Endothelial cell of umbilical vein (primary cell): ENCODE measurements at regions not wholly inside any gene's neighbourhood (a gene's known extent, or its start where the extent isn't known, plus 50 kb on each side); places are given as distances from the start of the nearest gene placed in this dataset.

Experiments
- BruUV-seq: library from RNA; stranded (reverse); fragments of 400-500 nt; replicated peaks from 2 replicates; lab custom pipeline; 2021; lab: Mats Ljungman, UMichigan
- CTCF ChIA-PET: fragments of 300-600, 350-600 bp; sonication (Branson Sonifier 250); formaldehyde crosslinking; loops from one replicate; lab custom pipeline; 2021; ENCODE audit warnings: antibody characterized with exemption, inconsistent platforms; lab: Charles Lee
- POLR2A ChIA-PET: fragments of 300-600, 350-600 bp; sonication (Branson Sonifier 250); formaldehyde crosslinking; loops from one replicate; lab custom pipeline; 2021; ENCODE audit warnings: antibody characterized with exemption, inconsistent platforms; lab: Charles Lee
- DNase-seq: peaks from one replicate; pipeline ENCODE4 v3.0.0-alpha.2; 2011; ENCODE audit warnings: low read depth, low spot score
- FAIRE-seq: peaks from 2 replicates; lab custom pipeline; 2011; peaks lifted over from hg19 to GRCh38; lab: Jason Lieb, UNC
- H2AFZ ChIP-seq: 2 replicates; pipeline ENCODE4 v1.6.0; 2012; ENCODE audit warnings: low read depth, low read length, control low read depth, inconsistent platforms
- H3K27ac ChIP-seq: 2 replicates; pipeline ENCODE4 v1.5.1; 2011; ENCODE audit warnings: low read depth, mild to moderate bottlenecking, control low read depth, low read length, moderate library complexity; ENCODE audit not compliant: insufficient read depth
- H3K27me3 ChIP-seq, 2 experiments: 2 replicates each; pipeline versions ENCODE4 v1.6.0 to v1.6.1; 2011; ENCODE audit warnings: low read length in 2 of 2, mixed read lengths in 1 of 2; ENCODE audit not compliant: control insufficient read depth in 2 of 2, insufficient read depth in 2 of 2
- H3K36me3 ChIP-seq, 2 experiments: 2 replicates in 1 of 2; 3 replicates in 1 of 2; pipeline ENCODE4 v1.5.1; 2011; ENCODE audit warnings: low read length in 2 of 2, mild to moderate bottlenecking in 1 of 2, moderate library complexity in 1 of 2; ENCODE audit not compliant: control insufficient read depth in 2 of 2, insufficient read depth in 2 of 2; ENCODE audit errors: extremely low read depth in 1 of 2
- H3K4me1 ChIP-seq: 3 replicates; pipeline ENCODE4 v1.5.1; 2011; ENCODE audit warnings: mild to moderate bottlenecking, low read length; ENCODE audit not compliant: control insufficient read depth, insufficient read depth; ENCODE audit errors: extremely low read depth
- H3K4me2 ChIP-seq: 2 replicates; pipeline ENCODE4 v1.6.1; 2011; ENCODE audit warnings: low read length, control low read depth, mixed read lengths; ENCODE audit not compliant: insufficient read depth
- H3K4me3 ChIP-seq, 3 experiments: fragments of 200-600 bp in 1 of 3; sonication (generic), shearing (Covaris generic) in 1 of 3; replicated peaks in 1 of 3; 2 replicates each; pipeline ENCODE4 v1.5.1; 2011 to 2016; ENCODE audit warnings: control low read depth in 3 of 3, low read length in 3 of 3, mild to moderate bottlenecking in 2 of 3, inconsistent platforms in 1 of 3, low read depth in 1 of 3, moderate library complexity in 1 of 3; ENCODE audit not compliant: insufficient read depth in 1 of 3
- H3K79me2 ChIP-seq: 2 replicates; pipeline ENCODE4 v1.6.0; 2012; ENCODE audit warnings: low read length, inconsistent platforms; ENCODE audit not compliant: control insufficient read depth, insufficient read depth
- H3K9ac ChIP-seq: replicated peaks from 2 replicates; pipeline ENCODE3; 2011; ENCODE audit warnings: low read length, control low read depth; ENCODE audit not compliant: insufficient read depth; ENCODE audit errors: extremely low read depth
- H3K9me1 ChIP-seq: replicated peaks from 3 replicates; pipeline ENCODE4 v1.6.0; 2011; ENCODE audit warnings: mild to moderate bottlenecking, low read length; ENCODE audit not compliant: control insufficient read depth, insufficient read depth; ENCODE audit errors: extremely low read depth
- H3K9me3 ChIP-seq: replicated peaks from 2 replicates; pipeline ENCODE4 v1.5.1; 2012; ENCODE audit warnings: low read length, inconsistent platforms; ENCODE audit not compliant: control insufficient read depth, insufficient read depth
- H4K20me1 ChIP-seq: replicated peaks from 2 replicates; pipeline ENCODE3; 2011; ENCODE audit warnings: mild to moderate bottlenecking, low read length; ENCODE audit not compliant: control insufficient read depth, insufficient read depth; ENCODE audit errors: extremely low read depth
- EZH2 ChIP-seq: IDR thresholded peaks from 2 replicates; pipeline ENCODE4 v1.6.1; 2012; ENCODE audit warnings: borderline replicate concordance, low read depth, mild to moderate bottlenecking, moderate library complexity, low read length, inconsistent platforms; ENCODE audit not compliant: severe bottlenecking
- FOS ChIP-seq: IDR thresholded peaks from 2 replicates; pipeline ENCODE4 v1.6.1; 2011; ENCODE audit warnings: mild to moderate bottlenecking, low read length, moderate library complexity, borderline replicate concordance; ENCODE audit not compliant: insufficient read depth
- GATA2 ChIP-seq: IDR thresholded peaks from 2 replicates; pipeline ENCODE4 v1.7.0; 2011; ENCODE audit warnings: low read depth, mild to moderate bottlenecking, moderate library complexity, mixed read lengths, low read length; ENCODE audit not compliant: insufficient read length, insufficient read depth
- JUN ChIP-seq: IDR thresholded peaks from 2 replicates; pipeline ENCODE4 v1.6.1; 2011; ENCODE audit warnings: borderline replicate concordance, low read depth; ENCODE audit not compliant: insufficient read length, insufficient read depth
- MYC ChIP-seq: IDR thresholded peaks from one replicate; pipeline ENCODE4 v1.6.1; 2011; ENCODE audit warnings: mild to moderate bottlenecking, low read depth, low read length
- POLR2A ChIP-seq: IDR thresholded peaks from 2 replicates; pipeline ENCODE4 v1.6.1; 2012; ENCODE audit warnings: low read depth, mild to moderate bottlenecking, control low read depth, low read length
- POLR2AphosphoS5 ChIP-seq: IDR thresholded peaks from 2 replicates; pipeline ENCODE4 v1.6.1; 2012; ENCODE audit warnings: low read depth, mild to moderate bottlenecking, control low read depth, low read length, moderate library complexity; ENCODE audit not compliant: insufficient read depth
- dilution Hi-C: fragments of 300-500 bp; cut with MboI; formaldehyde crosslinking; loops from one replicate; pipeline ENCODE4 v1.15.0; 2019; ENCODE audit warnings: low sequenced_read_pairs; ENCODE audit not compliant: extremely low pct_ligation_motif_present
- intact Hi-C: fragments of 100-400 bp; cut with micrococcal nuclease; formaldehyde crosslinking; loops from one replicate; pipeline ENCODE4 v1.10.0; 2022
- TF ChIP-seq, protein P1 (sequence below), 2 donors: IDR thresholded peaks; 1 replicate in 1 of 2; 2 replicates in 1 of 2; pipeline ENCODE4 v1.5.1; 2011; ENCODE audit warnings: low read length in 2 of 2, mild to moderate bottlenecking in 2 of 2, moderate library complexity in 2 of 2, control low read depth in 1 of 2, inconsistent platforms in 1 of 2, low read depth in 1 of 2; ENCODE audit not compliant: insufficient read depth in 1 of 2; ENCODE audit errors: extremely low read depth in 1 of 2
- TF ChIP-seq, protein P2 (sequence below): IDR thresholded peaks from 2 replicates; pipeline ENCODE4 v1.6.1; 2011; ENCODE audit not compliant: insufficient read depth, insufficient read length

- intact Hi-C loops (no loop called here), dilution Hi-C loops (no loop called here)
- no peaks in the 10 kb centered on the region for H3K36me3 ChIP-seq
- H3K4me2 ChIP-seq, result no peak overlapping the region
- no peak overlapping the region for H3K9ac ChIP-seq
- H4K20me1 ChIP-seq, result no peaks in the 10 kb centered on the region
- H3K27me3 ChIP-seq, result peaks cover 0 to 6% of the 10 kb centered on the region in 2 experiments
- BruUV-seq, result no TSS peak
- DNase-seq, result peak; percentile 89
- CTCF ChIA-PET, result no interaction called here
- H3K4me1 ChIP-seq, result no peaks in the 10 kb centered on the region
- TF ChIP-seq, protein P1, sequence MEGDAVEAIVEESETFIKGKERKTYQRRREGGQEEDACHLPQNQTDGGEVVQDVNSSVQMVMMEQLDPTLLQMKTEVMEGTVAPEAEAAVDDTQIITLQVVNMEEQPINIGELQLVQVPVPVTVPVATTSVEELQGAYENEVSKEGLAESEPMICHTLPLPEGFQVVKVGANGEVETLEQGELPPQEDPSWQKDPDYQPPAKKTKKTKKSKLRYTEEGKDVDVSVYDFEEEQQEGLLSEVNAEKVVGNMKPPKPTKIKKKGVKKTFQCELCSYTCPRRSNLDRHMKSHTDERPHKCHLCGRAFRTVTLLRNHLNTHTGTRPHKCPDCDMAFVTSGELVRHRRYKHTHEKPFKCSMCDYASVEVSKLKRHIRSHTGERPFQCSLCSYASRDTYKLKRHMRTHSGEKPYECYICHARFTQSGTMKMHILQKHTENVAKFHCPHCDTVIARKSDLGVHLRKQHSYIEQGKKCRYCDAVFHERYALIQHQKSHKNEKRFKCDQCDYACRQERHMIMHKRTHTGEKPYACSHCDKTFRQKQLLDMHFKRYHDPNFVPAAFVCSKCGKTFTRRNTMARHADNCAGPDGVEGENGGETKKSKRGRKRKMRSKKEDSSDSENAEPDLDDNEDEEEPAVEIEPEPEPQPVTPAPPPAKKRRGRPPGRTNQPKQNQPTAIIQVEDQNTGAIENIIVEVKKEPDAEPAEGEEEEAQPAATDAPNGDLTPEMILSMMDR (IDR thresholded peaks at IDR 0.05; ENCODE audit: extremely low read depth in 1 of 2, insufficient read depth in 1 of 2, low read depth in 1 of 2, low read length in 2 of 2), result no peak
- TF ChIP-seq, protein P2, sequence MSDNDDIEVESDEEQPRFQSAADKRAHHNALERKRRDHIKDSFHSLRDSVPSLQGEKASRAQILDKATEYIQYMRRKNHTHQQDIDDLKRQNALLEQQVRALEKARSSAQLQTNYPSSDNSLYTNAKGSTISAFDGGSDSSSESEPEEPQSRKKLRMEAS, result no peak
- TF ChIP-seq POLR2A (no peak), FOS (no peak), MYC (no peak), GATA2 (no peak), POLR2AphosphoS5 (no peak), JUN (no peak), EZH2 (no peak)
- H3K4me3 ChIP-seq, result no peak overlapping the region
- POLR2A ChIA-PET, result no interaction called here
- no peak for FAIRE-seq
- no peak overlapping the region for H2AFZ ChIP-seq
- no peaks in the 10 kb centered on the region for H3K9me3 ChIP-seq
- no peaks in the 10 kb centered on the region for H3K79me2 ChIP-seq
- H3K9me1 ChIP-seq, result no peaks in the 10 kb centered on the region
- no peak overlapping the region for H3K27ac ChIP-seq
Observed at GRCh38 chr1:199573047-199573446, 454.5 kb upstream of the NR5A2 start.
